Caco-2 (cell line): ENCODE measurements at regions not wholly inside any gene's neighbourhood (a gene's known extent, or its start where the extent isn't known, plus 50 kb on each side); places are given as distances from the start of the nearest gene placed in this dataset.

Experiments
- BruUV-seq: library from RNA; stranded (reverse); fragments of 400-500 nt; replicated peaks from 2 replicates; lab custom pipeline; 2021; lab: Mats Ljungman, UMichigan
- CTCF ChIA-PET: fragments of 300-600 bp; sonication (Branson Sonifier 250); formaldehyde crosslinking; loops from one replicate; lab custom pipeline; 2022; ENCODE audit warnings: antibody characterized with exemption; lab: Charles Lee
- POLR2A ChIA-PET: fragments of 300-600 bp; sonication (Branson Sonifier 250); formaldehyde crosslinking; loops from one replicate; lab custom pipeline; 2022; ENCODE audit warnings: antibody characterized with exemption; lab: Charles Lee
- DNase-seq, 2 experiments: peaks; one replicate each; pipeline versions ENCODE4 v3.0.0 to v3.0.0-alpha.2; 2020 to 2022
- H3K27me3 ChIP-seq: replicated peaks from 2 replicates; pipeline ENCODE4 v1.6.0; 2011; ENCODE audit warnings: low read length; ENCODE audit not compliant: control insufficient read depth, insufficient read depth
- H3K36me3 ChIP-seq: 2 replicates; pipeline ENCODE4 v1.5.1; 2011; ENCODE audit warnings: low read length; ENCODE audit not compliant: control insufficient read depth, insufficient read depth
- H3K4me1 ChIP-seq: fragments of 250-450 bp; sonication (Bioruptor Pico); 2 replicates; pipeline ENCODE4 v1.5.1; 2020; ENCODE audit warnings: mild to moderate bottlenecking
- H3K4me3 ChIP-seq: 2 replicates; pipeline ENCODE4 v1.5.1; 2011; ENCODE audit warnings: low read depth, mild to moderate bottlenecking, control low read depth, low read length
- H3K9me3 ChIP-seq: fragments of 250-450 bp; sonication (Bioruptor Pico); 2 replicates; pipeline ENCODE4 v1.5.1; 2020; ENCODE audit warnings: mild to moderate bottlenecking, moderate library complexity
- H3K27ac Mint-ChIP-seq: one replicate; pipeline ENCODE4 v1.8.0; 2022; ENCODE audit warnings: mixed read lengths; ENCODE audit not compliant: unreplicated experiment
- H3K27me3 Mint-ChIP-seq: one replicate; pipeline ENCODE4 v1.8.0; 2022; ENCODE audit warnings: mixed read lengths; ENCODE audit not compliant: insufficient read depth, unreplicated experiment
- H3K36me3 Mint-ChIP-seq: one replicate; pipeline ENCODE4 v1.8.0; 2022; ENCODE audit warnings: mild to moderate bottlenecking, mixed read lengths; ENCODE audit not compliant: insufficient read depth, unreplicated experiment
- H3K4me1 Mint-ChIP-seq: one replicate; pipeline ENCODE4 v1.8.0; 2022; ENCODE audit warnings: low read depth, mixed read lengths; ENCODE audit not compliant: unreplicated experiment
- H3K4me3 Mint-ChIP-seq: one replicate; pipeline ENCODE4 v1.8.0; 2022; ENCODE audit warnings: mild to moderate bottlenecking, moderate library complexity, mixed read lengths; ENCODE audit not compliant: unreplicated experiment
- H3K9me3 Mint-ChIP-seq: one replicate; pipeline ENCODE4 v1.8.0; 2022; ENCODE audit warnings: mixed read lengths; ENCODE audit not compliant: unreplicated experiment
- CTCF ChIP-seq, 2 experiments: fragments of 200-600 bp in 1 of 2; IDR thresholded peaks; 1 replicate in 1 of 2; 2 replicates in 1 of 2; pipeline versions ENCODE4 v1.5.1 to v1.8.0; 2011 to 2022; ENCODE audit warnings: antibody characterized with exemption in 1 of 2, control low read depth in 1 of 2, inconsistent platforms in 1 of 2, low read depth in 1 of 2, low read length in 1 of 2, mild to moderate bottlenecking in 1 of 2, moderate library complexity in 1 of 2; ENCODE audit not compliant: insufficient read depth in 1 of 2, severe bottlenecking in 1 of 2, unreplicated experiment in 1 of 2
- intact Hi-C: fragments of 100-400 bp; cut with micrococcal nuclease; formaldehyde crosslinking; loops from one replicate; pipeline ENCODE4 v1.10.0; 2022; ENCODE audit not compliant: unreplicated experiment

- DNase-seq: no peak
- intact Hi-C loops: no loop called here
- POLR2A ChIA-PET: no interaction called here
- Histone ChIP-seq H3K9me3 (peaks cover 6% of the 10 kb centered on the region; the same call in 1 of the 2 replicates), H3K4me3 (no peak overlapping the region), H3K36me3 (no peaks in the 10 kb centered on the region), H3K4me1 (peaks cover 24% of the 10 kb centered on the region), H3K27me3 (no peaks in the 10 kb centered on the region)
- Mint-ChIP-seq H3K27ac (no peak overlapping the region), H3K4me1 (peaks cover 24% of the 10 kb centered on the region), H3K4me3 (no peak overlapping the region), H3K36me3 (no peaks in the 10 kb centered on the region), H3K27me3 (no peaks in the 10 kb centered on the region), H3K9me3 (peaks cover 15% of the 10 kb centered on the region)
- CTCF ChIA-PET: no interaction called here
- TF ChIP-seq CTCF (IDR thresholded peaks at IDR 0.05; ENCODE audit: insufficient read depth in 1 of 2, low read depth in 1 of 2, low read length in 1 of 2, severe bottlenecking in 1 of 2, unreplicated experiment in 1 of 2): no peak
- no TSS peak for BruUV-seq
Measured at GRCh38 chr12:124147575-124147974, 147.3 kb upstream of the RFLNA start.

- no peak for DNase-seq
- CTCF ChIA-PET: interaction anchor here (1.5 kb wide), 1 partner anchor 11 kb away, joined by 3 read pairs; no protein-coding TSS in a partner anchor
- no peaks in the 10 kb centered on the region for H3K9me3 ChIP-seq
- no peak for TF ChIP-seq CTCF (IDR thresholded peaks at IDR 0.05; ENCODE audit: insufficient read depth in 1 of 2, low read depth in 1 of 2, low read length in 1 of 2, severe bottlenecking in 1 of 2, unreplicated experiment in 1 of 2)
- no peaks in the 10 kb centered on the region for H3K27me3 Mint-ChIP-seq
- no peaks in the 10 kb centered on the region for H3K36me3 ChIP-seq
- intact Hi-C loops: no loop called here
- H3K4me1 Mint-ChIP-seq: peaks cover 18% of the 10 kb centered on the region
- H3K4me3 ChIP-seq: no peak overlapping the region
- H3K9me3 Mint-ChIP-seq: peaks cover 14% of the 10 kb centered on the region
- H3K36me3 Mint-ChIP-seq: no peaks in the 10 kb centered on the region
- BruUV-seq: no TSS peak
- POLR2A ChIA-PET: no interaction called here
- no peak overlapping the region for H3K4me3 Mint-ChIP-seq
- H3K27ac Mint-ChIP-seq: no peak overlapping the region
- H3K27me3 ChIP-seq: no peaks in the 10 kb centered on the region
- H3K4me1 ChIP-seq: peaks cover 13% of the 10 kb centered on the region
Measured at GRCh38 chr12:124148481-124149273, 146.2 kb upstream of the RFLNA start.

DNA sequence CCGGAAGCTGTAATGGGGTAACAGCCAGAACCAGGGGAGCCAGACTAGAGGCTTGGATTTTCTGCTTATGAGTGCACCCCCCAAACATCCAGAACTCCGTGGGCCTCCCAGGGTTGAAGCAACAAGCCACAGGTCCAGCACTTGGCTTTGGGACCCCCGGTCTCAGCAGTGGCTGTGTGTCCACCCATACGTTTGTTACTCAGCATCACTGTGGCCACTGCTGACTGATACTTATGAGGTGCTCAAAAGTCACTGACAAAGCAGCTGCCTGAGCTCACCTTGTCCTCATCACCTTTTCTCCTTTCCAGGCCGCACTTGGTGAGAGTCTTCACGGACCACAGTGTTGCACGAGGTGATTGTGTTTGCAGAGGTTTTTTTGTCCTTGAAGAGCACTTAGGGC is 145.6 kb upstream of the RFLNA start:
- POLR2A ChIA-PET: no interaction called here
- no peak overlapping the region for H3K27ac Mint-ChIP-seq
- intact Hi-C loops: no loop called here
- no peaks in the 10 kb centered on the region for H3K36me3 ChIP-seq
- no peak overlapping the region for H3K4me3 ChIP-seq
- H3K4me3 Mint-ChIP-seq: no peak overlapping the region
- H3K4me1 Mint-ChIP-seq: peaks cover 12% of the 10 kb centered on the region
- CTCF ChIA-PET: interaction anchor here (1.5 kb wide), 1 partner anchor 10 kb away, joined by 3 read pairs; no protein-coding TSS in a partner anchor
- H3K27me3 ChIP-seq: no peaks in the 10 kb centered on the region
- no TSS peak for BruUV-seq
- H3K9me3 ChIP-seq: no peaks in the 10 kb centered on the region
- DNase-seq: no peak
- TF ChIP-seq CTCF (IDR thresholded peaks at IDR 0.05; ENCODE audit: insufficient read depth in 1 of 2, low read depth in 1 of 2, low read length in 1 of 2, severe bottlenecking in 1 of 2, unreplicated experiment in 1 of 2): no peak
- no peaks in the 10 kb centered on the region for H3K27me3 Mint-ChIP-seq
- peaks cover 9% of the 10 kb centered on the region for H3K4me1 ChIP-seq
- H3K36me3 Mint-ChIP-seq: no peaks in the 10 kb centered on the region
- peaks cover 14% of the 10 kb centered on the region for H3K9me3 Mint-ChIP-seq
